Activated T-cell treated with anti-CD3 and anti-CD28 coated beads for 1 hour (primary cell): ENCODE measurements at regions not wholly inside any gene's neighbourhood (a gene's known extent, or its start where the extent isn't known, plus 50 kb on each side); places are given as distances from the start of the nearest gene placed in this dataset.
"Not testable (repeated sequence)": the region's sequence is repeated elsewhere in the genome, so short reads cannot be mapped to it uniquely, and the experiment has no call there.

Experiments
- DNase-seq: peaks from one replicate; pipeline ENCODE4 v3.0.0-alpha.2; 2020; ENCODE audit warnings: low read depth

- no peak for DNase-seq
These were observed 231.3 kb upstream of the NPY start for GRCh38 chr7:24052572-24053260.

GRCh38 chr7:24054236-24054635, 229.8 kb upstream of the NPY start:
- DNase-seq: no peak

- DNase-seq: no peak
These were observed 226.7 kb upstream of the NPY start for GRCh38 chr7:24057243-24057642.

- no peak for DNase-seq
These were observed 225.0 kb upstream of the NPY start for GRCh38 chr7:24058953-24059352.

- no peak for DNase-seq
These were observed 224.2 kb upstream of the NPY start for GRCh38 chr7:24059775-24060174.

- DNase-seq: no peak
These were observed 220.3 kb upstream of the NPY start for GRCh38 chr7:24063721-24064120.

- no peak for DNase-seq
These were observed 214.2 kb upstream of the NPY start for GRCh38 chr7:24069751-24070150.

- no peak for DNase-seq
These were observed 210.2 kb upstream of the NPY start for GRCh38 chr7:24073651-24074420.

- DNase-seq: no peak
These were observed 208.6 kb upstream of the NPY start for GRCh38 chr7:24075426-24075810.

- DNase-seq: no peak
These were observed 201.2 kb upstream of the NPY start for GRCh38 chr7:24082826-24083225.

- no peak for DNase-seq
These were observed 181.0 kb upstream of the NPY start for GRCh38 chr7:24102988-24103387.

- DNase-seq: no peak
These were observed 175.0 kb upstream of the NPY start for GRCh38 chr7:24108906-24109376.

GRCh38 chr7:24110056-24110455, 173.9 kb upstream of the NPY start:
- no peak for DNase-seq

- no peak for DNase-seq
These were observed 170.5 kb upstream of the NPY start for GRCh38 chr7:24113506-24113905.

- DNase-seq: no peak
These were observed 168.3 kb upstream of the NPY start for GRCh38 chr7:24115661-24116060.

- DNase-seq: not testable (repeated sequence)
These were observed 166.0 kb upstream of the NPY start for GRCh38 chr7:24117903-24118499.

GRCh38 chr7:24119852-24120251, 164.1 kb upstream of the NPY start:
- no peak for DNase-seq

GRCh38 chr7:24123076-24123475, 160.9 kb upstream of the NPY start:
- DNase-seq: no peak

GRCh38 chr7:24125765-24126164, 158.2 kb upstream of the NPY start:
- DNase-seq: no peak

- no peak for DNase-seq
These were observed 156.1 kb upstream of the NPY start for GRCh38 chr7:24127930-24128329.

GRCh38 chr7:24129597-24129996, 154.4 kb upstream of the NPY start:
- DNase-seq: no peak

GRCh38 chr7:24130631-24131030, 153.4 kb upstream of the NPY start:
- no peak for DNase-seq

- DNase-seq: no peak
These were observed 150.3 kb upstream of the NPY start for GRCh38 chr7:24133691-24134090.
